H9 (cell line): ENCODE measurements at regions not wholly inside any gene's neighbourhood (a gene's known extent, or its start where the extent isn't known, plus 50 kb on each side); places are given as distances from the start of the nearest gene placed in this dataset.

Experiments
- DNase-seq: peaks from one replicate; pipeline ENCODE4 v3.0.0-alpha.2; 2017
- H2AFZ ChIP-seq: one replicate; pipeline ENCODE4 v1.6.1; 2013; ENCODE audit warnings: mild to moderate bottlenecking, low read length, control low read depth, moderate library complexity
- H2AK5ac ChIP-seq: 2 replicates; pipeline ENCODE4 v1.6.1; 2013; ENCODE audit warnings: low read length, control low read depth, mixed read lengths; ENCODE audit not compliant: insufficient read length
- H2BK120ac ChIP-seq: one replicate; pipeline ENCODE4 v1.6.1; 2013; ENCODE audit warnings: low read depth, mild to moderate bottlenecking, low read length, control low read depth, inconsistent platforms; ENCODE audit not compliant: poor library complexity, severe bottlenecking
- H2BK12ac ChIP-seq: 2 replicates; pipeline ENCODE4 v1.6.1; 2013; ENCODE audit warnings: low read length, control low read depth, mixed read lengths, low read depth; ENCODE audit not compliant: insufficient read length
- H2BK15ac ChIP-seq: 2 replicates; pipeline ENCODE4 v1.6.1; 2013; ENCODE audit warnings: low read depth, low read length, control low read depth
- H2BK20ac ChIP-seq: one replicate; pipeline ENCODE4 v1.6.1; 2013; ENCODE audit warnings: low read depth, mild to moderate bottlenecking, low read length, control low read depth, inconsistent platforms; ENCODE audit not compliant: poor library complexity, severe bottlenecking
- H2BK5ac ChIP-seq: 2 replicates; pipeline ENCODE4 v1.6.1; 2013; ENCODE audit warnings: low read length, control low read depth, mixed read lengths; ENCODE audit not compliant: insufficient read length
- H3K14ac ChIP-seq: 2 replicates; pipeline ENCODE4 v1.6.1; 2013; ENCODE audit warnings: low read length, control low read depth; ENCODE audit not compliant: insufficient read depth
- H3K18ac ChIP-seq: 2 replicates; pipeline ENCODE4 v1.6.1; 2013; ENCODE audit warnings: low read depth, mild to moderate bottlenecking, mixed read lengths, low read length, control low read depth; ENCODE audit not compliant: insufficient read length
- H3K23ac ChIP-seq: 2 replicates; pipeline ENCODE4 v1.6.1; 2013; ENCODE audit warnings: low read length, control low read depth, mixed read lengths, low read depth; ENCODE audit not compliant: insufficient read length
- H3K23me2 ChIP-seq: 2 replicates; pipeline ENCODE4 v1.6.1; 2013; ENCODE audit warnings: low read depth, mild to moderate bottlenecking, mixed read lengths, low read length, control low read depth; ENCODE audit not compliant: insufficient read length, poor library complexity, severe bottlenecking
- H3K27ac ChIP-seq: 2 replicates; pipeline ENCODE4 v1.5.1; 2013; ENCODE audit warnings: low read length, control low read depth, mixed read lengths, low read depth; ENCODE audit not compliant: insufficient read length
- H3K27me3 ChIP-seq: 2 replicates; pipeline ENCODE4 v1.6.1; 2013; ENCODE audit warnings: low read length, control low read depth, inconsistent platforms; ENCODE audit not compliant: insufficient read depth
- H3K4ac ChIP-seq: 2 replicates; pipeline ENCODE4 v1.6.1; 2013; ENCODE audit warnings: low read depth, mild to moderate bottlenecking, control low read depth, inconsistent platforms, low read length, moderate library complexity
- H3K4me1 ChIP-seq: 2 replicates; pipeline ENCODE4 v1.6.1; 2013; ENCODE audit warnings: low read length, control low read depth, inconsistent platforms; ENCODE audit not compliant: insufficient read depth
- H3K4me2 ChIP-seq: 2 replicates; pipeline ENCODE4 v1.6.1; 2013; ENCODE audit warnings: low read length, control low read depth, mixed read lengths; ENCODE audit not compliant: insufficient read length, insufficient read depth
- H3K56ac ChIP-seq: 2 replicates; pipeline ENCODE4 v1.6.1; 2013; ENCODE audit warnings: low read depth, mild to moderate bottlenecking, mixed read lengths, low read length, control low read depth; ENCODE audit not compliant: insufficient read length
- H3K79me1 ChIP-seq: 2 replicates; pipeline ENCODE4 v1.6.1; 2013; ENCODE audit warnings: low read depth, mild to moderate bottlenecking, moderate library complexity, low read length, control low read depth, inconsistent platforms; ENCODE audit not compliant: insufficient read depth, poor library complexity, severe bottlenecking
- H3K79me2 ChIP-seq: 2 replicates; pipeline ENCODE4 v1.6.1; 2013; ENCODE audit warnings: low read length, control low read depth, inconsistent platforms; ENCODE audit not compliant: insufficient read depth
- H3K9ac ChIP-seq: 2 replicates; pipeline ENCODE4 v1.6.1; 2013; ENCODE audit warnings: low read length, control low read depth, mixed read lengths; ENCODE audit not compliant: insufficient read length; ENCODE audit errors: extremely low read depth
- H3K9me3 ChIP-seq: one replicate; pipeline ENCODE4 v1.6.1; 2013; ENCODE audit warnings: low read depth, low read length, inconsistent platforms; ENCODE audit not compliant: control insufficient read depth
- H3T11ph ChIP-seq: one replicate; pipeline ENCODE4 v1.6.1; 2013; ENCODE audit warnings: mild to moderate bottlenecking, low read length, control low read depth, inconsistent platforms
- H4K20me1 ChIP-seq: one replicate; pipeline ENCODE4 v1.6.1; 2013; ENCODE audit not compliant: control insufficient read depth, insufficient read length, insufficient read depth
- H4K5ac ChIP-seq: 2 replicates; pipeline ENCODE4 v1.6.1; 2013; ENCODE audit warnings: low read depth, mild to moderate bottlenecking, mixed read lengths, low read length, control low read depth; ENCODE audit not compliant: insufficient read length
- H4K8ac ChIP-seq: replicated peaks from 2 replicates; pipeline ENCODE4 v1.6.1; 2013; ENCODE audit warnings: low read length, control low read depth, mixed read lengths, low read depth; ENCODE audit not compliant: insufficient read length
- H4K91ac ChIP-seq: 2 replicates; pipeline ENCODE4 v1.6.1; 2013; ENCODE audit warnings: low read depth, mild to moderate bottlenecking, moderate library complexity, mixed read lengths, low read length, control low read depth; ENCODE audit not compliant: insufficient read length
- H3K27ac Mint-ChIP-seq, 3 experiments: 2 replicates in 2 of 3; 3 replicates in 1 of 3; pipeline ENCODE4 v1.8.0; 2020 to 2021; ENCODE audit warnings: mixed read lengths in 3 of 3, mild to moderate bottlenecking in 1 of 3, moderate library complexity in 1 of 3
- H3K27me3 Mint-ChIP-seq: 2 replicates; pipeline ENCODE4 v1.8.0; 2021; ENCODE audit warnings: low read depth, mild to moderate bottlenecking, moderate library complexity, mixed read lengths
- H3K36me3 Mint-ChIP-seq, 3 experiments: 2 replicates in 2 of 3; 3 replicates in 1 of 3; pipeline ENCODE4 v1.8.0; 2020 to 2021; ENCODE audit warnings: low read depth in 3 of 3, mixed read lengths in 3 of 3; ENCODE audit not compliant: insufficient read depth in 1 of 3
- H3K4me1 Mint-ChIP-seq, 2 experiments: 2 replicates each; pipeline ENCODE4 v1.8.0; 2020; ENCODE audit warnings: mixed read lengths in 2 of 2
- H3K4me3 Mint-ChIP-seq, 2 experiments: 2 replicates in 1 of 2; 3 replicates in 1 of 2; pipeline ENCODE4 v1.8.0; 2020 to 2021; ENCODE audit warnings: mild to moderate bottlenecking in 2 of 2, mixed read lengths in 2 of 2, moderate library complexity in 1 of 2
- H3K9me3 Mint-ChIP-seq, 2 experiments: 2 replicates in 1 of 2; 3 replicates in 1 of 2; pipeline ENCODE4 v1.8.0; 2020; ENCODE audit warnings: mild to moderate bottlenecking in 2 of 2, mixed read lengths in 2 of 2, moderate library complexity in 1 of 2
- CTCF ChIP-seq: fragments of 200-600 bp; sonication (generic); conservative IDR thresholded peaks from 3 replicates; pipeline ENCODE4 v1.8.0; 2021; ENCODE audit warnings: antibody characterized with exemption, mild to moderate bottlenecking
- WGBS: extraction: QIAGEN DNeasy Blood & Tissue Kit; methylation state at CpG from one replicate; pipeline ENCODE4 v1.1.7; 2013; ENCODE audit warnings: missing lambda C conversion rate, low lambda C conversion rate, mixed read lengths; ENCODE audit not compliant: insufficient read length; ENCODE audit errors: extremely low coverage; 5-methylcytosine and 5-hydroxymethylcytosine counted together

- no peak overlapping the region for H3K18ac ChIP-seq
- no peak overlapping the region for H2BK15ac ChIP-seq
- Mint-ChIP-seq H3K9me3 (peaks cover 4 to 5% of the 10 kb centered on the region in 2 experiments; a peak in 4 of 5 replicates), H3K27me3 (peaks cover 27% of the 10 kb centered on the region), H3K4me3 (no peak overlapping the region), H3K36me3 (peaks cover 0 to 3% (median 3%) of the 10 kb centered on the region in 3 experiments; a peak in 4 of 7 replicates), H3K4me1 (peaks cover 6 to 18% of the 10 kb centered on the region in 2 experiments), H3K27ac (no peak overlapping the region)
- no peak overlapping the region for H3K9ac ChIP-seq
- H4K5ac ChIP-seq = no peak overlapping the region
- H2BK12ac ChIP-seq = no peak overlapping the region
- no peak overlapping the region for H4K91ac ChIP-seq
- no peak overlapping the region for H3K4me2 ChIP-seq
- no peaks in the 10 kb centered on the region for H3K23me2 ChIP-seq
- no peaks in the 10 kb centered on the region for H3K79me2 ChIP-seq
- no peak overlapping the region for H2BK5ac ChIP-seq
- H4K8ac ChIP-seq = no peak overlapping the region
- no peaks in the 10 kb centered on the region; the same call in 1 of the 2 replicates for H3K4me1 ChIP-seq
- H3K56ac ChIP-seq = no peak overlapping the region
- H3K79me1 ChIP-seq = no peaks in the 10 kb centered on the region
- no peak overlapping the region for H3T11ph ChIP-seq
- peak; percentile 64 for DNase-seq
- H2AK5ac ChIP-seq = no peak overlapping the region
- no peaks in the 10 kb centered on the region; the same call in 1 of the 2 replicates for H3K27me3 ChIP-seq
- no peaks in the 10 kb centered on the region for H4K20me1 ChIP-seq
- TF ChIP-seq CTCF = no peak
- H3K9me3 ChIP-seq = no peaks in the 10 kb centered on the region
- no peak overlapping the region for H3K27ac ChIP-seq
- no peak overlapping the region for H2BK20ac ChIP-seq
- WGBS = no CpG with 5 or more reads among the region's 15 CpGs
- H2AFZ ChIP-seq = no peak overlapping the region
- H3K23ac ChIP-seq = no peak overlapping the region
- H3K4ac ChIP-seq = no peak overlapping the region
- no peak overlapping the region for H2BK120ac ChIP-seq
- H3K14ac ChIP-seq = no peak overlapping the region
Observed at GRCh38 chr20:62576815-62577489, 65.4 kb upstream of the SLCO4A1 start.
